Left ventricle myocardium inferior (tissue), 1 donor: ENCODE measurements at regions not wholly inside any gene's neighbourhood (a gene's known extent, or its start where the extent isn't known, plus 50 kb on each side); places are given as distances from the start of the nearest gene placed in this dataset.

Experiments
- DNase-seq: peaks from one replicate; pipeline ENCODE4 v3.0.0-alpha.2; 2020
- H3K27ac ChIP-seq: fragments of 200-600 bp; replicated peaks from 2 replicates; pipeline ENCODE4 v1.8.0; 2021
- H3K27me3 ChIP-seq: fragments of 200-600 bp; 2 replicates; pipeline ENCODE4 v1.8.0; 2021; ENCODE audit warnings: low read depth
- H3K36me3 ChIP-seq: fragments of 200-600 bp; 2 replicates; pipeline ENCODE4 v1.8.0; 2021
- H3K4me1 ChIP-seq: fragments of 200-600 bp; 2 replicates; pipeline ENCODE4 v1.8.0; 2021
- H3K4me3 ChIP-seq: fragments of 200-600 bp; 2 replicates; pipeline ENCODE4 v1.8.0; 2021; ENCODE audit warnings: mild to moderate bottlenecking, moderate library complexity
- H3K9me3 ChIP-seq: fragments of 200-600 bp; replicated peaks from 2 replicates; pipeline ENCODE4 v1.8.0; 2021
- intact Hi-C: fragments of 100-400 bp; cut with micrococcal nuclease; formaldehyde crosslinking; loops from one replicate; pipeline ENCODE4 v1.11.0; 2022
- TF ChIP-seq, protein P1 (sequence below): fragments of 200-600 bp; IDR thresholded peaks from 2 replicates; pipeline ENCODE4 v1.8.0; 2021; ENCODE audit warnings: antibody characterized with exemption, mild to moderate bottlenecking, borderline replicate concordance
- donor health status: DM: no; HTN: yes; CAD: no; lungs with severe emphysema.

GRCh38 chrX:45788941-45789348, 588.3 kb upstream of the DIPK2B start:
- peaks cover 6% of the 10 kb centered on the region for H3K9me3 ChIP-seq
- TF ChIP-seq, protein P1, sequence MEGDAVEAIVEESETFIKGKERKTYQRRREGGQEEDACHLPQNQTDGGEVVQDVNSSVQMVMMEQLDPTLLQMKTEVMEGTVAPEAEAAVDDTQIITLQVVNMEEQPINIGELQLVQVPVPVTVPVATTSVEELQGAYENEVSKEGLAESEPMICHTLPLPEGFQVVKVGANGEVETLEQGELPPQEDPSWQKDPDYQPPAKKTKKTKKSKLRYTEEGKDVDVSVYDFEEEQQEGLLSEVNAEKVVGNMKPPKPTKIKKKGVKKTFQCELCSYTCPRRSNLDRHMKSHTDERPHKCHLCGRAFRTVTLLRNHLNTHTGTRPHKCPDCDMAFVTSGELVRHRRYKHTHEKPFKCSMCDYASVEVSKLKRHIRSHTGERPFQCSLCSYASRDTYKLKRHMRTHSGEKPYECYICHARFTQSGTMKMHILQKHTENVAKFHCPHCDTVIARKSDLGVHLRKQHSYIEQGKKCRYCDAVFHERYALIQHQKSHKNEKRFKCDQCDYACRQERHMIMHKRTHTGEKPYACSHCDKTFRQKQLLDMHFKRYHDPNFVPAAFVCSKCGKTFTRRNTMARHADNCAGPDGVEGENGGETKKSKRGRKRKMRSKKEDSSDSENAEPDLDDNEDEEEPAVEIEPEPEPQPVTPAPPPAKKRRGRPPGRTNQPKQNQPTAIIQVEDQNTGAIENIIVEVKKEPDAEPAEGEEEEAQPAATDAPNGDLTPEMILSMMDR = no peak
- peak; percentile 31 for DNase-seq
- intact Hi-C loops = no loop called here
- no peaks in the 10 kb centered on the region for H3K4me1 ChIP-seq
- no peaks in the 10 kb centered on the region for H3K36me3 ChIP-seq
- H3K27ac ChIP-seq = peak overlapping the region; percentile 72
- no peak overlapping the region for H3K4me3 ChIP-seq
- no peaks in the 10 kb centered on the region for H3K27me3 ChIP-seq

DNA sequence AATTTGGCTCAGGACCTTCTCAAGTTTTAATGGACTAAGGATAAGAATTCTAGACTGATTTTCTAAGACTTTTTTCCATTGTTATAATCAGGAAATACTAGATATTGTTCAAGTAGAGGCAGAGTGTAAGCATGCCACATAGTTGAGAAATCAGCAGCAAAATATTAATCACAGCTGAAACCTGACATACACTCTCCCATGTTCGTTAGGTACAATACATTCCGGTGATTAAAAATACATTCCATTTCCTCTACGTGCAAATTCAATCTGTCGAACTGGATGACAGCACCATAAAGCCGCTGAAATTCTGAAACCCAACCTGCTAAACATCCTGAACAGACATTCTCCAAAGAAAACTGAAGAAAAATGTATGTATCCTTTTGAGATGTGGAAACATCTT, 587.6 kb upstream of the DIPK2B start:
- H3K4me1 ChIP-seq = no peaks in the 10 kb centered on the region
- peak overlapping the region; percentile 72 for H3K27ac ChIP-seq
- DNase-seq = no peak
- intact Hi-C loops = no loop called here
- H3K27me3 ChIP-seq = no peaks in the 10 kb centered on the region
- H3K9me3 ChIP-seq = peaks cover 6% of the 10 kb centered on the region
- H3K4me3 ChIP-seq = no peak overlapping the region
- no peaks in the 10 kb centered on the region for H3K36me3 ChIP-seq
- TF ChIP-seq, protein P1 = no peak

DNA sequence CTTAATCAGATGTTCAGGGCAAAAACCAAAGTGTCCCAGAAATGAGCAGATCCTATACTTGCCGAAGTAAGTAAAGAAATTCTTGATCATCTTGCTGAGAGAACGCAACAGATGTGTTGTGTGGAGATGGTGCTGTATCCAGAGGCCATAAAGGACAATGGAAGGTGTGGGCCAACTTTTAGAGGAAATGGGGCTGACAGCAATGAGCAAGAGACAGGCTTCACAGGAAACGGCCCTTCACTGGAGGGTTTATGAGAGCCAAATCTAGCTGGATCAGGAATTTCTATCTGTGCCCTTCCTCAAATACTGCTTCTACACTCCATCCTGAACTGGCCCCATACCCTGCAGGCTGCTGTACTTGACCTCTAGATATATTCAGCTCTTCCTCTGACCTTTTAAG, 583.9 kb upstream of the DIPK2B start:
- intact Hi-C loops = no loop called here
- Histone ChIP-seq H3K27ac (no peak overlapping the region), H3K27me3 (no peaks in the 10 kb centered on the region), H3K4me3 (no peak overlapping the region), H3K36me3 (no peaks in the 10 kb centered on the region), H3K9me3 (no peaks in the 10 kb centered on the region), H3K4me1 (no peaks in the 10 kb centered on the region)
- DNase-seq = no peak
- TF ChIP-seq, protein P1 = no peak

DNA sequence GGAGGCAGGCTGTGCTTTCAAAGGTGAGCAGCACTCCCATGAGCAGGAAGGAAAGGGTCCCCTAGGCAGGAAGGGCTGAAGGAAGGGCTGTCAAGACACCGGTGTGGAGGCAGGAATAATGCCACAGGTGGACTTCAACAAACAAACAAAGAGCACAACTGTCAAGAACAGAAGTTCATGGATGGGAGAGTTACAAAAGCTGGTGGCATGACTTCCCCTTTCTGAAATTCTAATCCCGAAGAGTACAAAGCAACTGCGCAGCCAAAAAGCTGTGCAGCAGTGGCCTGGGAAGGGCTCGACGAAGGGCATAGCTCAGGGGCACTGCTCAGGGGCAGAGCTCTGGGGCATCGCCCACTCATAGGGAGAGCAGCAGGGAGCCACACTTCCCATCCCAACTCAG, 582.3 kb upstream of the DIPK2B start:
- intact Hi-C loops = no loop called here
- DNase-seq = no peak
- TF ChIP-seq, protein P1 = no peak

GRCh38 chrX:45781901-45782553, 581.4 kb upstream of the DIPK2B start:
- intact Hi-C loops = no loop called here
- H3K27ac ChIP-seq = no peak overlapping the region
- H3K36me3 ChIP-seq = no peaks in the 10 kb centered on the region
- no peaks in the 10 kb centered on the region for H3K9me3 ChIP-seq
- TF ChIP-seq, protein P1 = peak; percentile 46
- DNase-seq = no peak
- H3K27me3 ChIP-seq = no peaks in the 10 kb centered on the region
- H3K4me1 ChIP-seq = no peaks in the 10 kb centered on the region
- H3K4me3 ChIP-seq = no peak overlapping the region

More for the DNA sequence above, 582.3 kb upstream of the DIPK2B start:
- Histone ChIP-seq H3K9me3 (no peaks in the 10 kb centered on the region), H3K27ac (no peak overlapping the region), H3K4me1 (no peaks in the 10 kb centered on the region), H3K36me3 (no peaks in the 10 kb centered on the region), H3K27me3 (no peaks in the 10 kb centered on the region), H3K4me3 (no peak overlapping the region)
